ENCODE measurements at regions not wholly inside any gene's neighbourhood (a gene's known extent, or its start where the extent isn't known, plus 50 kb on each side); places are given as distances from the start of the nearest gene placed in this dataset.

DNA sequence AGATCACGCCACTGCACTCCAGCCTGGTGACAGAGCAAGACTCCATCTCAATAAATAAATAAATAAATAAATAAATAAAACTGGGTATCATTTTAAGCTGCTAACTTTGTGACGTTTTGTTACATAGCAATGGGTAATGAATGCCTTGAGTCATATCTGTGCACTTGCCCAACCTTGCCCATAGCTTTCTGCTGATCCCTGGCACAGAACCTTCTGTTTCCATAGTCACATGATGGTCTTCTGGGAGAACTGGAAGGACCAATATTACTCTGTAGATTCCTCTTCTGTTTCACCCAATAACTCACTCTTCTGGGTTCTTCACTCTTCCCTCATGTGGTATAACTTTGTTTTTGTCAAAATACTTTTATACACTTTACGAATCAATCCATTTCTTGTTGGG is 140.8 kb downstream of the SCARB1 start:
- H3K4me3 ChIP-seq (ENCODE audit: low read length) = no peak overlapping the region
- Mint-ChIP-seq H3K4me3 (no peak overlapping the region), H3K36me3 (ENCODE audit: low read depth) (no peaks in the 10 kb centered on the region), H3K9me3 (peaks cover 5% of the 10 kb centered on the region), H3K4me1 (no peaks in the 10 kb centered on the region), H3K27ac (no peak overlapping the region), H3K27me3 (ENCODE audit: insufficient read depth) (no peaks in the 10 kb centered on the region)
- DNase-seq = no peak
- H3K9ac ChIP-seq (ENCODE audit: extremely low read depth, low read length, poor library complexity, severe bottlenecking) = no peak overlapping the region
- no peaks in the 10 kb centered on the region for H3K9me3 ChIP-seq (ENCODE audit: control insufficient read depth, low read length)
- no peaks in the 10 kb centered on the region for H3K27me3 ChIP-seq (ENCODE audit: control insufficient read depth, insufficient read depth, low read length, poor library complexity, severe bottlenecking)
- no peaks in the 10 kb centered on the region for H3K4me1 ChIP-seq (ENCODE audit: control insufficient read depth, insufficient read depth, low read length)
- TF ChIP-seq, protein P1, sequence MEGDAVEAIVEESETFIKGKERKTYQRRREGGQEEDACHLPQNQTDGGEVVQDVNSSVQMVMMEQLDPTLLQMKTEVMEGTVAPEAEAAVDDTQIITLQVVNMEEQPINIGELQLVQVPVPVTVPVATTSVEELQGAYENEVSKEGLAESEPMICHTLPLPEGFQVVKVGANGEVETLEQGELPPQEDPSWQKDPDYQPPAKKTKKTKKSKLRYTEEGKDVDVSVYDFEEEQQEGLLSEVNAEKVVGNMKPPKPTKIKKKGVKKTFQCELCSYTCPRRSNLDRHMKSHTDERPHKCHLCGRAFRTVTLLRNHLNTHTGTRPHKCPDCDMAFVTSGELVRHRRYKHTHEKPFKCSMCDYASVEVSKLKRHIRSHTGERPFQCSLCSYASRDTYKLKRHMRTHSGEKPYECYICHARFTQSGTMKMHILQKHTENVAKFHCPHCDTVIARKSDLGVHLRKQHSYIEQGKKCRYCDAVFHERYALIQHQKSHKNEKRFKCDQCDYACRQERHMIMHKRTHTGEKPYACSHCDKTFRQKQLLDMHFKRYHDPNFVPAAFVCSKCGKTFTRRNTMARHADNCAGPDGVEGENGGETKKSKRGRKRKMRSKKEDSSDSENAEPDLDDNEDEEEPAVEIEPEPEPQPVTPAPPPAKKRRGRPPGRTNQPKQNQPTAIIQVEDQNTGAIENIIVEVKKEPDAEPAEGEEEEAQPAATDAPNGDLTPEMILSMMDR (conservative IDR thresholded peaks at IDR 0.05) = no peak
- no peak overlapping the region for H3K27ac ChIP-seq (ENCODE audit: low read depth, low read length)
- H3K36me3 ChIP-seq (ENCODE audit: control insufficient read depth, insufficient read depth, low read length) = no peaks in the 10 kb centered on the region
- 95 to 100% methylated on average over 1 to 2 of the region's 3 CpGs for WGBS, 2 experiments (ENCODE audit: insufficient coverage in 1 of 2, insufficient read length in 1 of 2)

DNA sequence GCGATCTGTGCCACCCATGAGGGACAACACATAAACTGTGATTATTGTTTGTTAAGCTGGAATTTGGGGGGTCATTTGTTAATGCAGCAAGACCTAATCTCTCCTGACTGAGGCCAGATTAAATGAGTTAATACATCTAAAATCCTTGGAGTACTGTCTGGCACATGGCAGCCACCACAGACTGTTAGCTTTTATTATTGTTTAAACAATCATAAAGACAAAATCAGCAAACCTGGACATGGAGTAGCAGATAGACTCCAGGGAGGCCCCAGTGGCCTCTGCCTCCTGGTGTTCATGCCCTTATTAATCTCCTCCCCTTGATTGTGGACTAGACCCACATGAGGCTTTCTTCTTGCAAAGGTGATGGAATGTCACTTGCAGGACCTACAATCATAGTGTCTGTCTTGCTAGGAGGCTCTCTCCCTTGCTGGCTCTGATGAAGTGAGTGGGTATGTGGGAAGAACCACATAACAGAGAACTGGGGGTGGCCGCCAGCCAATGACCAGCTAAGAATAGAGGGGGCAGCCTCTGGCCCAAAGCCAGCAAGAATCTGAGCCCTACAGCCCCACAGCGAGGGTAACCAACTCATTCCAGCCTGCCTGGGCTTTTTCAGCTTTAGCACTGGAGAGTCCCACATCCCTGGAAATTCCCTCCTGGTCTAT is 142.0 kb downstream of the SCARB1 start:
- WGBS, 2 experiments (ENCODE audit: insufficient coverage in 1 of 2, insufficient read length in 1 of 2) = 95 to 100% methylated on average over 1 to 3 of the region's 3 CpGs
- Histone ChIP-seq H3K27ac (ENCODE audit: low read depth, low read length) (no peak overlapping the region), H3K4me1 (ENCODE audit: control insufficient read depth, insufficient read depth, low read length) (no peaks in the 10 kb centered on the region), H3K4me3 (ENCODE audit: low read length) (no peak overlapping the region), H3K27me3 (ENCODE audit: control insufficient read depth, insufficient read depth, low read length, poor library complexity, severe bottlenecking) (no peaks in the 10 kb centered on the region), H3K9me3 (ENCODE audit: control insufficient read depth, low read length) (no peaks in the 10 kb centered on the region), H3K36me3 (ENCODE audit: control insufficient read depth, insufficient read depth, low read length) (no peaks in the 10 kb centered on the region), H3K9ac (ENCODE audit: extremely low read depth, low read length, poor library complexity, severe bottlenecking) (no peak overlapping the region)
- Mint-ChIP-seq H3K36me3 (ENCODE audit: low read depth) (no peaks in the 10 kb centered on the region), H3K4me3 (no peak overlapping the region), H3K4me1 (no peaks in the 10 kb centered on the region), H3K9me3 (peaks cover 5% of the 10 kb centered on the region), H3K27ac (no peak overlapping the region), H3K27me3 (ENCODE audit: insufficient read depth) (no peaks in the 10 kb centered on the region)
- no peak for DNase-seq
- TF ChIP-seq, protein P1 (conservative IDR thresholded peaks at IDR 0.05) = no peak

DNA sequence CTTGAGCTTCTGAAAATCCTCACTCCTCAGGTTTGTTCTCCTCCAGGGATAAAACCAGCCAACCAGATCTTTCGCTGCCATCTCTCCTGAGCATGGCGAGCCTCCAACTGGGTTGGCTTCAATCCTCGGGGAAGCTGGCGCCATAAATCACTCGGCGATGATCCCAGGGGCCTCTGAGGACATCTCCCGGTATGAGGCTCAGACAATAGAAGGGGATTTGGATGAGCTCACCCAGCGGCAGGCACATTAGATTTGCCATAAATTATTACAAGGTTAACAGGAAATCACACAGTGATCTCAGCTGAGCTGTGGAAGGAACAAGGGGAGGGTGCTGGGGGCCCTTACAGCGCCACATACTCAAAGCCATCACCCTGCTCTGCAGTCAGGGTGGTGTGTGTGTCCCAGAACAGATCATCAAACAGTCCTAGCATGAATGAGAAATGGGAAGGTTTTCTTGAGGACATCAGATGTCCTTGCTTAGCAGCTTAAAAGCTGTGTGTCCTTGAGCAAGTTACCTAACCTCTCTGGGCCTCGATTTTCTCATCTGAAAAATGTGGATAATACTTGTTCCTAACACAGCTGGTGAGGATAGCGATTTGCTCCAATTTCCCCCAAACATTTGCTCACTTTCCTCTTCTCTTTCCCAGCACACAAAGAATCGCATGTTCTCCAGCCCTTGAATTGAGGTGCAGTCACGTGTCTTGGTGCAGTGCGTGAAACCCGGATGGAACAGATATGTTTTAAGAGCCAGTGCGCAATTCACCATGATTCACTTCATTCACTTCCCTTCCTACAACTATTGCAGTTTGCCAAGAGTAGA is 142.8 kb downstream of the SCARB1 start:
- Histone ChIP-seq H3K4me3 (ENCODE audit: low read length) (no peak overlapping the region), H3K9me3 (ENCODE audit: control insufficient read depth, low read length) (no peaks in the 10 kb centered on the region), H3K27me3 (ENCODE audit: control insufficient read depth, insufficient read depth, low read length, poor library complexity, severe bottlenecking) (no peaks in the 10 kb centered on the region), H3K9ac (ENCODE audit: extremely low read depth, low read length, poor library complexity, severe bottlenecking) (no peak overlapping the region), H3K36me3 (ENCODE audit: control insufficient read depth, insufficient read depth, low read length) (no peaks in the 10 kb centered on the region), H3K4me1 (ENCODE audit: control insufficient read depth, insufficient read depth, low read length) (no peaks in the 10 kb centered on the region), H3K27ac (ENCODE audit: low read depth, low read length) (peak overlapping the region; percentile 31)
- TF ChIP-seq, protein P1 (conservative IDR thresholded peaks at IDR 0.05) = no peak
- H3K9me3 Mint-ChIP-seq = peaks cover 5% of the 10 kb centered on the region
- H3K36me3 Mint-ChIP-seq (ENCODE audit: low read depth) = no peaks in the 10 kb centered on the region
- no peaks in the 10 kb centered on the region for H3K4me1 Mint-ChIP-seq
- WGBS, 2 experiments (ENCODE audit: insufficient coverage in 1 of 2, insufficient read length in 1 of 2) = 85 to 92% methylated on average over 13 to 16 of the region's 16 CpGs
- no peaks in the 10 kb centered on the region for H3K27me3 Mint-ChIP-seq (ENCODE audit: insufficient read depth)
- DNase-seq = no peak
- no peak overlapping the region for H3K4me3 Mint-ChIP-seq
- no peak overlapping the region for H3K27ac Mint-ChIP-seq

All from endodermal cell (in vitro differentiated cells).